Natural killer cell (primary cell): ENCODE measurements at regions not wholly inside any gene's neighbourhood (a gene's known extent, or its start where the extent isn't known, plus 50 kb on each side); places are given as distances from the start of the nearest gene placed in this dataset.

Source experiments
- ATAC-seq, 3 donors: fragments of 150-1000 bp in 2 of 3; fragments of 200-7000 bp in 1 of 3; cut with Tn5 transposase; 1 replicate in 1 of 3; 2 replicates in 2 of 3; pipeline ENCODE4 v1.10.0; 2021; ENCODE audit warnings: mild to moderate bottlenecking in 2 of 3, moderate library complexity in 2 of 3
- DNase-seq, 2 donors: peaks; one replicate each; pipeline versions ENCODE4 v3.0.0 to v3.0.0-alpha.2; 2013 to 2021; ENCODE audit warnings: mixed read lengths in 1 of 2
- H3K27ac ChIP-seq: one replicate; pipeline ENCODE4 v1.5.1; 2013; ENCODE audit warnings: mild to moderate bottlenecking, low read length
- H3K27me3 ChIP-seq: one replicate; pipeline ENCODE4 v1.6.1; 2013; ENCODE audit warnings: low read length; ENCODE audit not compliant: control insufficient read depth, insufficient read depth
- H3K36me3 ChIP-seq: one replicate; pipeline ENCODE4 v1.6.1; 2013; ENCODE audit warnings: low read length; ENCODE audit not compliant: control insufficient read depth, insufficient read depth
- H3K4me1 ChIP-seq: one replicate; pipeline ENCODE4 v1.6.1; 2013; ENCODE audit warnings: low read length; ENCODE audit not compliant: control insufficient read depth, insufficient read depth
- H3K4me3 ChIP-seq: one replicate; pipeline ENCODE4 v1.5.1; 2013; ENCODE audit warnings: low read length
- H3K9me3 ChIP-seq: one replicate; pipeline ENCODE4 v1.6.1; 2013; ENCODE audit warnings: low read length; ENCODE audit not compliant: control insufficient read depth, insufficient read depth
- H3K27ac Mint-ChIP-seq, 2 donors: one replicate each; pipeline ENCODE4 v1.8.0; 2022; ENCODE audit warnings: mild to moderate bottlenecking in 2 of 2, mixed read lengths in 2 of 2, moderate library complexity in 1 of 2
- H3K27me3 Mint-ChIP-seq, 2 donors: one replicate each; pipeline ENCODE4 v1.8.0; 2022; ENCODE audit warnings: low read depth in 2 of 2, mixed read lengths in 2 of 2
- H3K36me3 Mint-ChIP-seq: one replicate; pipeline ENCODE4 v1.8.0; 2022; ENCODE audit warnings: mixed read lengths
- H3K4me1 Mint-ChIP-seq, 2 donors: one replicate each; pipeline ENCODE4 v1.8.0; 2022; ENCODE audit warnings: mixed read lengths in 2 of 2
- H3K4me3 Mint-ChIP-seq: one replicate; pipeline ENCODE4 v1.8.0; 2022; ENCODE audit warnings: mild to moderate bottlenecking, moderate library complexity, mixed read lengths
- H3K9me3 Mint-ChIP-seq, 2 donors: one replicate each; pipeline ENCODE4 v1.8.0; 2022; ENCODE audit warnings: mixed read lengths in 2 of 2
- WGBS: methylation state at CpG from one replicate; pipeline ENCODE4 v1.1.7; 2013; ENCODE audit warnings: missing lambda C conversion rate; ENCODE audit not compliant: insufficient coverage; 5-methylcytosine and 5-hydroxymethylcytosine counted together
- intact Hi-C: fragments of 100-400 bp; cut with micrococcal nuclease; formaldehyde crosslinking; loops from one replicate; pipeline ENCODE4 v1.14.2; 2022
- TF ChIP-seq, protein P1 (sequence below): fragments of 200-600 bp; IDR thresholded peaks from one replicate; pipeline ENCODE4 v1.8.0; 2022; ENCODE audit warnings: antibody characterized with exemption

DNA sequence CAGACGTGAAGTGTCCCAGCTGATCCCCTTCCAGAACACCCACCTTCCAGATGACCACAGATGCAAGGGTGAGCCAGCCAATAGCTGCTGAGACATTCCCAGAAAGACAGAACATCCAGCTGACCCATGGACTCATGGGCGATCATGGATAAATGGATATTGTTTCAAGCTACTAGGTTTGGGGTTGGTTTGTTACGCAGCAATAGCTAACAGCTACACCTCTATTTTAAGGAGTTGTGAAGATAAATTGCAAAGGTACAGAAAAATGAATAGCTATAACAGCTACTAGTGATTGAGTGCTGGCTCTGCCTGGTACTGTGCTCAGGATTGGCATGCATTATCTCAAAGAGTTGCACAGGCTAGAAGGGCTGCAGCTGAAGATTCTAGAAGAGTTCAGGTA lies 122.5 kb downstream of the MIAT start:
- no peak for DNase-seq
- intact Hi-C loops, result no loop called here

DNA sequence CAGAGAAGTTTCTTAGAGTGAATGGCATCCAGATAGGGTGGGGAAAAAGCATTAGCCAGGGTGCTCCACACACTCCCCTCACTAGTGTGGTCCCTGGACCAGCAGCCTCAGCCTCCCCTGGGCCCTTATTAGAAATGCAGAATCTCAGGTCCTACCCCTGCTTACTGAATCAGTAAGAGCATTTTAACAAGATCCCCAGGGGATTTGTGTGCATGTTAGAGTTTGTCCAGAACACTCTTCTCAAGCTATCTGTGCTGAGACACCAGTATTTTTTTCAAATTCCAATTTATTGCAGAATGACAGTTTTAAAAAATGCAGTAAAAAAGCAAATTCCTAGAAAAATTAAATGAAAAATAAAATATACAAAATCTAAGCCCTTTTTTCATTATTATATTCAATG lies 123.1 kb downstream of the MIAT start:
- intact Hi-C loops, result no loop called here
- ATAC-seq, result no peak
- H3K27ac Mint-ChIP-seq, result no peak overlapping the region
- TF ChIP-seq, protein P1, sequence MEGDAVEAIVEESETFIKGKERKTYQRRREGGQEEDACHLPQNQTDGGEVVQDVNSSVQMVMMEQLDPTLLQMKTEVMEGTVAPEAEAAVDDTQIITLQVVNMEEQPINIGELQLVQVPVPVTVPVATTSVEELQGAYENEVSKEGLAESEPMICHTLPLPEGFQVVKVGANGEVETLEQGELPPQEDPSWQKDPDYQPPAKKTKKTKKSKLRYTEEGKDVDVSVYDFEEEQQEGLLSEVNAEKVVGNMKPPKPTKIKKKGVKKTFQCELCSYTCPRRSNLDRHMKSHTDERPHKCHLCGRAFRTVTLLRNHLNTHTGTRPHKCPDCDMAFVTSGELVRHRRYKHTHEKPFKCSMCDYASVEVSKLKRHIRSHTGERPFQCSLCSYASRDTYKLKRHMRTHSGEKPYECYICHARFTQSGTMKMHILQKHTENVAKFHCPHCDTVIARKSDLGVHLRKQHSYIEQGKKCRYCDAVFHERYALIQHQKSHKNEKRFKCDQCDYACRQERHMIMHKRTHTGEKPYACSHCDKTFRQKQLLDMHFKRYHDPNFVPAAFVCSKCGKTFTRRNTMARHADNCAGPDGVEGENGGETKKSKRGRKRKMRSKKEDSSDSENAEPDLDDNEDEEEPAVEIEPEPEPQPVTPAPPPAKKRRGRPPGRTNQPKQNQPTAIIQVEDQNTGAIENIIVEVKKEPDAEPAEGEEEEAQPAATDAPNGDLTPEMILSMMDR, result no peak
- H3K27me3 Mint-ChIP-seq, result no peaks in the 10 kb centered on the region
- no peaks in the 10 kb centered on the region for H3K9me3 Mint-ChIP-seq
- H3K36me3 ChIP-seq, result peaks cover 32% of the 10 kb centered on the region
- H3K4me1 Mint-ChIP-seq, result peaks cover 11% of the 10 kb centered on the region in 2 donors
- DNase-seq, result no peak
- no peak overlapping the region for H3K27ac ChIP-seq
- H3K36me3 Mint-ChIP-seq, result peaks cover 28% of the 10 kb centered on the region
- no peak overlapping the region for H3K4me3 Mint-ChIP-seq
- peaks cover 2% of the 10 kb centered on the region for H3K4me1 ChIP-seq
- H3K9me3 ChIP-seq, result no peaks in the 10 kb centered on the region
- H3K4me3 ChIP-seq, result no peak overlapping the region
- no peaks in the 10 kb centered on the region for H3K27me3 ChIP-seq

More for the DNA sequence above, 122.5 kb downstream of the MIAT start:
- ATAC-seq, result no peak
- TF ChIP-seq, protein P1, result no peak
- Histone ChIP-seq H3K4me3 (no peak overlapping the region), H3K9me3 (no peaks in the 10 kb centered on the region), H3K27ac (no peak overlapping the region), H3K4me1 (no peaks in the 10 kb centered on the region), H3K36me3 (peaks cover 32% of the 10 kb centered on the region), H3K27me3 (no peaks in the 10 kb centered on the region)
- Mint-ChIP-seq H3K27me3 (no peaks in the 10 kb centered on the region), H3K4me3 (no peak overlapping the region), H3K4me1 (peaks cover 5 to 7% of the 10 kb centered on the region in 2 donors), H3K9me3 (no peaks in the 10 kb centered on the region), H3K36me3 (peaks cover 34% of the 10 kb centered on the region), H3K27ac (no peak overlapping the region)
- 94% methylated on average over 3 of the region's 3 CpGs for WGBS

DNA sequence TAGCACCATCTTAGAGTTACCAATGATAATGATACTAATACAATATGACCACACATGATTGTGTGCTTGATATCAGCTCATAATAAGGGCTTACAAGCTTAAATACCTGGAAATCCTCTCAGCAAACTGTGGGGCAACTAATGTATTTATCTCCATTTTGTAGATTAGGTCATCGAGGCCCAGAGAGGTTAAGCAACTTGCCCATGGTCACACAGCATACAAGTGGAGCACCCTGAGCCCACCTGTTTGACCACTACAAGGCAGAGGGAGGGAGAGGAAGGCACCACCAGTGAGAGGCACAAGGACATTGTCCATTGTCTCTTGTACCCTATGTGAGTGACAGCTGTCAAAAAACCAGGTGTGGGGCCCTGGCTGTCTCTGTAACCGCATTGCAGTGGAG lies 123.7 kb downstream of the MIAT start:
- Histone ChIP-seq H3K27me3 (no peaks in the 10 kb centered on the region), H3K4me3 (no peak overlapping the region), H3K4me1 (peaks cover 6% of the 10 kb centered on the region), H3K27ac (no peak overlapping the region), H3K36me3 (peaks cover 32% of the 10 kb centered on the region), H3K9me3 (no peaks in the 10 kb centered on the region)
- 93% methylated on average over 2 of the region's 2 CpGs for WGBS
- no peak for DNase-seq
- Mint-ChIP-seq H3K4me1 (peaks cover 16 to 17% of the 10 kb centered on the region in 2 donors), H3K27ac (no peak overlapping the region), H3K36me3 (peaks cover 25% of the 10 kb centered on the region), H3K4me3 (no peak overlapping the region), H3K9me3 (no peaks in the 10 kb centered on the region), H3K27me3 (no peaks in the 10 kb centered on the region)
- TF ChIP-seq, protein P1, result no peak
- ATAC-seq, result no peak
- intact Hi-C loops, result no loop called here

DNA sequence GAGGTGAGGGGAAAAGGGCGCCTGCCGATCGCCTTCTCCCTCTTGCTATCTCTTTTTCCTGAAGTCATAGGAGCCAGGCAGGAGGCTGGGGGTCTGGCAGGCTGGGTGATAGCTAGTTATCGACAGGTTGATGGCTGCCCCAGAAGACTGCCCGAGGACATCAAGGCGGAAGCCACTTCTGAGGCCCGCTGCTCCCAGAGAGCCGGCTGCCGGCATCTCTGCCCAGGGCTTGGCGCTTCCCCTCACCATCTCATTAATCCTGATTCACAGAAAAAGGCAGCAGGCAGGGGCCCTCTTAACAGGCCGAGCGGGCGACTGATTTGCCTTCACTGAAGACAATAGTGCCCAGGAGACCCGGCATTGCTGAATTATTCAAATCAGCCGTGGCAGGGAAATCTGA lies 124.2 kb downstream of the MIAT start:
- no peak overlapping the region for H3K4me3 Mint-ChIP-seq
- H3K27me3 Mint-ChIP-seq, result no peaks in the 10 kb centered on the region
- no peak overlapping the region for H3K27ac Mint-ChIP-seq
- H3K36me3 Mint-ChIP-seq, result peaks cover 20% of the 10 kb centered on the region
- intact Hi-C loops, result no loop called here
- no peak for DNase-seq
- Histone ChIP-seq H3K4me1 (peaks cover 8% of the 10 kb centered on the region), H3K27ac (no peak overlapping the region), H3K36me3 (peaks cover 32% of the 10 kb centered on the region), H3K4me3 (no peak overlapping the region), H3K27me3 (no peaks in the 10 kb centered on the region), H3K9me3 (no peaks in the 10 kb centered on the region)
- TF ChIP-seq, protein P1, result no peak
- 95% methylated on average over 15 of the region's 15 CpGs for WGBS
- H3K9me3 Mint-ChIP-seq, result no peaks in the 10 kb centered on the region
- H3K4me1 Mint-ChIP-seq, result peaks cover 22% of the 10 kb centered on the region in 2 donors
- ATAC-seq, result no peak
